Smooth muscle cell (in vitro differentiated cells): ENCODE measurements at regions not wholly inside any gene's neighbourhood (a gene's known extent, or its start where the extent isn't known, plus 50 kb on each side); places are given as distances from the start of the nearest gene placed in this dataset.

Experiments
- DNase-seq: peaks from one replicate; lab custom pipeline; 2025; ENCODE audit not compliant: unreplicated experiment; lab: John Stamatoyannopoulos, UW
- H2AFZ ChIP-seq: fragments of 200-600 bp; sonication (generic); 2 replicates; pipeline ENCODE4 v1.6.0; 2016; ENCODE audit warnings: antibody characterized with exemption, low read depth, mild to moderate bottlenecking
- H3F3A ChIP-seq: fragments of 200-600 bp; sonication (generic); 2 replicates; pipeline ENCODE4 v1.6.0; 2017; ENCODE audit warnings: antibody characterized with exemption, low read depth
- H3K27ac ChIP-seq: fragments of 200-600 bp; sonication (generic); 2 replicates; pipeline ENCODE4 v1.5.1; 2016; ENCODE audit warnings: low read depth, mild to moderate bottlenecking
- H3K27me3 ChIP-seq: fragments of 200-600 bp; sonication (generic); 2 replicates; pipeline ENCODE4 v1.6.1; 2016; ENCODE audit warnings: low read depth, mild to moderate bottlenecking
- H3K36me3 ChIP-seq: fragments of 200-600 bp; sonication (generic); 2 replicates; pipeline ENCODE4 v1.5.1; 2016; ENCODE audit warnings: low read depth
- H3K4me1 ChIP-seq: fragments of 200-600 bp; sonication (generic); 2 replicates; pipeline ENCODE4 v1.5.1; 2016; ENCODE audit warnings: low read depth
- H3K4me2 ChIP-seq: fragments of 200-600 bp; sonication (generic); 2 replicates; pipeline ENCODE4 v1.6.0; 2016; ENCODE audit warnings: mild to moderate bottlenecking
- H3K4me3 ChIP-seq: fragments of 200-600 bp; sonication (generic); 2 replicates; pipeline ENCODE4 v1.5.1; 2016; ENCODE audit warnings: mild to moderate bottlenecking
- H3K79me2 ChIP-seq: fragments of 200-600 bp; sonication (generic); 2 replicates; pipeline ENCODE4 v1.6.0; 2016; ENCODE audit warnings: low read depth, mild to moderate bottlenecking
- H3K9ac ChIP-seq: fragments of 200-600 bp; sonication (generic); 2 replicates; pipeline ENCODE4 v1.6.0; 2016; ENCODE audit warnings: low read depth
- H3K9me3 ChIP-seq: fragments of 200-600 bp; sonication (generic); replicated peaks from 2 replicates; pipeline ENCODE4 v1.5.1; 2016; ENCODE audit warnings: low read depth
- H4K20me1 ChIP-seq: fragments of 200-600 bp; sonication (generic); 2 replicates; pipeline ENCODE4 v1.6.0; 2016; ENCODE audit warnings: low read depth
- WGBS: methylation state at CpG from one replicate; pipeline ENCODE4 v1.1.7; 2016; ENCODE audit warnings: low lambda C conversion rate; 5-methylcytosine and 5-hydroxymethylcytosine counted together
- TF ChIP-seq, protein P1 (sequence below): fragments of 200-600 bp; sonication (generic); IDR thresholded peaks from 2 replicates; pipeline ENCODE4 v1.5.1; 2017; ENCODE audit warnings: borderline replicate concordance, mild to moderate bottlenecking, antibody characterized with exemption; ENCODE audit not compliant: insufficient read depth, poor library complexity, severe bottlenecking

DNA sequence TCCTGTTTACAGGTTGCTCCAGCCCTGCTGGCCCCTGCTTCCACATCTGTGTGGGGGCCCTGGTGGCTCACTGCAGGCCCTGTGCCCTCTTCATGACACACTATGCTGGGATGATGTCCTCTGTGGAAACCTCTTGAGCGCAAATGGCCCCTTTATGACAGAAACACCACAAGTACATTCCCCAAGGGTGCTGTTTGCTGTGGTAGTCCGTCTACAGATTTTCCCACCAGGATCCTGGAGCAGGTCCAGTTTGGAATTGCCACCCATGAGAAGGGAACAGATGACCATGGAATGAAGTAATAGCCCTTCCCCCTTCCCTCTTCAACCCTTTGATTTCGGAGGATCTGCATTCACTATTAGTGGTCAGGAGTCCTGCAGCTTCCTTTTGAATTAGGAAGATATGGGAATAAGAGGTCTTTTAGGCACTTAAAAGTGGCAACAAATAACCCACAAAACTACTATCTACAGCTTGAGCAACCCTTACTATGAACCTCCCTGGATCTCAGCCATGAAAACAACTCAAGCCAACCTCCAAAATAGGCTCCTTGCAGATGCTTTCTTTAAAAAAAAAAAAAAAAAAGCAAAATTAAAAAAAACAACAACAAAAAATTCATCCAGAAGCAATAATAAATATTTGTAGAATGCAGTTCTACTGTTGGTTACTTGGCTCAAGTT lies 121.9 kb upstream of the TSPAN2 start:
- Histone ChIP-seq H3K27ac (peak overlapping the region; percentile 29), H2AFZ (no peak overlapping the region), H4K20me1 (no peaks in the 10 kb centered on the region), H3K27me3 (no peaks in the 10 kb centered on the region), H3K4me3 (no peak overlapping the region), H3K36me3 (no peaks in the 10 kb centered on the region), H3K9ac (no peak overlapping the region), H3K4me1 (no peaks in the 10 kb centered on the region), H3F3A (no peaks in the 10 kb centered on the region), H3K79me2 (no peaks in the 10 kb centered on the region), H3K4me2 (no peak overlapping the region), H3K9me3 (no peaks in the 10 kb centered on the region)
- TF ChIP-seq, protein P1, sequence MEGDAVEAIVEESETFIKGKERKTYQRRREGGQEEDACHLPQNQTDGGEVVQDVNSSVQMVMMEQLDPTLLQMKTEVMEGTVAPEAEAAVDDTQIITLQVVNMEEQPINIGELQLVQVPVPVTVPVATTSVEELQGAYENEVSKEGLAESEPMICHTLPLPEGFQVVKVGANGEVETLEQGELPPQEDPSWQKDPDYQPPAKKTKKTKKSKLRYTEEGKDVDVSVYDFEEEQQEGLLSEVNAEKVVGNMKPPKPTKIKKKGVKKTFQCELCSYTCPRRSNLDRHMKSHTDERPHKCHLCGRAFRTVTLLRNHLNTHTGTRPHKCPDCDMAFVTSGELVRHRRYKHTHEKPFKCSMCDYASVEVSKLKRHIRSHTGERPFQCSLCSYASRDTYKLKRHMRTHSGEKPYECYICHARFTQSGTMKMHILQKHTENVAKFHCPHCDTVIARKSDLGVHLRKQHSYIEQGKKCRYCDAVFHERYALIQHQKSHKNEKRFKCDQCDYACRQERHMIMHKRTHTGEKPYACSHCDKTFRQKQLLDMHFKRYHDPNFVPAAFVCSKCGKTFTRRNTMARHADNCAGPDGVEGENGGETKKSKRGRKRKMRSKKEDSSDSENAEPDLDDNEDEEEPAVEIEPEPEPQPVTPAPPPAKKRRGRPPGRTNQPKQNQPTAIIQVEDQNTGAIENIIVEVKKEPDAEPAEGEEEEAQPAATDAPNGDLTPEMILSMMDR = no peak
- 80% methylated on average over 3 of the region's 3 CpGs for WGBS
- DNase-seq = no peak

GRCh38 chr1:115210302-115210711 lies 121.0 kb upstream of the TSPAN2 start:
- TF ChIP-seq, protein P1 = no peak
- peak overlapping the region; percentile 49 for H3K27ac ChIP-seq
- 62% methylated on average over 4 of the region's 4 CpGs for WGBS
- DNase-seq = no peak
- H3F3A ChIP-seq = no peaks in the 10 kb centered on the region
- H3K27me3 ChIP-seq = no peaks in the 10 kb centered on the region
- H3K36me3 ChIP-seq = no peaks in the 10 kb centered on the region
- no peak overlapping the region for H3K4me3 ChIP-seq
- no peak overlapping the region for H3K9ac ChIP-seq
- no peaks in the 10 kb centered on the region for H3K9me3 ChIP-seq
- no peak overlapping the region for H2AFZ ChIP-seq
- H3K79me2 ChIP-seq = no peaks in the 10 kb centered on the region
- no peaks in the 10 kb centered on the region for H4K20me1 ChIP-seq
- no peak overlapping the region for H3K4me2 ChIP-seq
- no peaks in the 10 kb centered on the region for H3K4me1 ChIP-seq

GRCh38 chr1:115204513-115204912 lies 115.2 kb upstream of the TSPAN2 start:
- no peaks in the 10 kb centered on the region for H3F3A ChIP-seq
- H3K9ac ChIP-seq = no peak overlapping the region
- no peak overlapping the region for H3K4me3 ChIP-seq
- TF ChIP-seq, protein P1 = no peak
- H2AFZ ChIP-seq = no peak overlapping the region
- WGBS = 40% methylated on average over 1 of the region's 1 CpG
- DNase-seq = no peak
- H3K27me3 ChIP-seq = no peaks in the 10 kb centered on the region
- H3K4me1 ChIP-seq = no peaks in the 10 kb centered on the region
- no peak overlapping the region for H3K4me2 ChIP-seq
- H4K20me1 ChIP-seq = no peaks in the 10 kb centered on the region
- H3K36me3 ChIP-seq = peaks cover 8% of the 10 kb centered on the region
- H3K9me3 ChIP-seq = peaks cover 10% of the 10 kb centered on the region
- H3K27ac ChIP-seq = no peak overlapping the region
- no peaks in the 10 kb centered on the region for H3K79me2 ChIP-seq

DNA sequence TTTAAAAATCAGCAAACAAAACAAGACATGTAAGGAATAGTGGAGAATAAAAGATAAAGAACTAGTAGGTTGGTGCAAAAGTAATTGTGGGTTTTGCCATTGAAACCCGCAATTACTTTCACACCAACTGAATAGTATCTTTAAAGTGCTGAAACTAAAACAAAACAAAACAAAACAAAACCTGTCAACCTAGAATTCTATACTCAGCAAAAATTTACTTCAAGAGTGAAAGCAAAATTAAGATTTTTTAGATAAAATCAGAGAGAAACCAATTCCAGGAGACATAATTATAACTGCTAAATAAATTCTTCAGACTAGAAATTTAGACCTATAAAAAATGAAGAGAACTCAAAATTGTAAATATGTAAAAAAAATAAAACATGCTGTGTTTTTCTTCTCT lies 114.0 kb upstream of the TSPAN2 start:
- Histone ChIP-seq H3K9me3 (peaks cover 10% of the 10 kb centered on the region), H3K27me3 (no peaks in the 10 kb centered on the region), H3K4me2 (no peak overlapping the region), H3K4me1 (no peaks in the 10 kb centered on the region), H3K79me2 (no peaks in the 10 kb centered on the region), H3K27ac (no peak overlapping the region), H4K20me1 (no peaks in the 10 kb centered on the region), H3K4me3 (no peak overlapping the region), H3K9ac (no peak overlapping the region), H2AFZ (no peak overlapping the region), H3K36me3 (peaks cover 8% of the 10 kb centered on the region), H3F3A (no peaks in the 10 kb centered on the region)
- no peak for DNase-seq
- 95% methylated on average over 1 of the region's 1 CpG for WGBS
- TF ChIP-seq, protein P1 = no peak
